ENCODE measurements at regions not wholly inside any gene's neighbourhood (a gene's known extent, or its start where the extent isn't known, plus 50 kb on each side); places are given as distances from the start of the nearest gene placed in this dataset.

GRCh38 chr18:29157057-29157780 lies 980.3 kb upstream of the CDH2 start:
- DNase-seq (ENCODE audit: low spot score): no peak

- DNase-seq (ENCODE audit: low spot score): no peak
These were observed 979.6 kb upstream of the CDH2 start for GRCh38 chr18:29156531-29156930.

- DNase-seq (ENCODE audit: low spot score): no peak
These were observed 978.1 kb upstream of the CDH2 start for GRCh38 chr18:29154758-29155725.

- no peak for DNase-seq (ENCODE audit: low spot score)
These were observed 977.3 kb upstream of the CDH2 start for GRCh38 chr18:29154196-29154757.

GRCh38 chr18:29153091-29153490 lies 976.2 kb upstream of the CDH2 start:
- no peak for DNase-seq (ENCODE audit: low spot score)

GRCh38 chr18:29147944-29148343 lies 971.0 kb upstream of the CDH2 start:
- no peak for DNase-seq (ENCODE audit: low spot score)

- DNase-seq (ENCODE audit: low spot score): no peak
These were observed 969.1 kb upstream of the CDH2 start for GRCh38 chr18:29146068-29146467.

- DNase-seq (ENCODE audit: low spot score): no peak
These were observed 963.7 kb upstream of the CDH2 start for GRCh38 chr18:29140590-29140989.

- DNase-seq (ENCODE audit: low spot score): no peak
These were observed 961.0 kb upstream of the CDH2 start for GRCh38 chr18:29137773-29138495.

GRCh38 chr18:29123706-29124530 lies 947.0 kb upstream of the CDH2 start:
- no peak for DNase-seq (ENCODE audit: low spot score)

GRCh38 chr18:29104671-29105070 lies 927.7 kb upstream of the CDH2 start:
- no peak for DNase-seq (ENCODE audit: low spot score)

GRCh38 chr18:29104227-29104626 lies 927.3 kb upstream of the CDH2 start:
- DNase-seq (ENCODE audit: low spot score): no peak

- DNase-seq (ENCODE audit: low spot score): no peak
These were observed 919.3 kb upstream of the CDH2 start for GRCh38 chr18:29096079-29096770.

- DNase-seq (ENCODE audit: low spot score): no peak
These were observed 910.8 kb upstream of the CDH2 start for GRCh38 chr18:29087616-29088246.

- DNase-seq (ENCODE audit: low spot score): no peak
These were observed 907.2 kb upstream of the CDH2 start for GRCh38 chr18:29084120-29084519.

- DNase-seq (ENCODE audit: low spot score): no peak
These were observed 906.6 kb upstream of the CDH2 start for GRCh38 chr18:29083545-29083944.

- no peak for DNase-seq (ENCODE audit: low spot score)
These were observed 904.0 kb upstream of the CDH2 start for GRCh38 chr18:29080946-29081345.

- DNase-seq (ENCODE audit: low spot score): no peak
These were observed 901.3 kb upstream of the CDH2 start for GRCh38 chr18:29078273-29078672.

GRCh38 chr18:29077344-29077743 lies 900.4 kb upstream of the CDH2 start:
- no peak for DNase-seq (ENCODE audit: low spot score)

- DNase-seq (ENCODE audit: low spot score): no peak
These were observed 899.7 kb upstream of the CDH2 start for GRCh38 chr18:29076645-29077044.
